ENCODE measurements at regions not wholly inside any gene's neighbourhood (a gene's known extent, or its start where the extent isn't known, plus 50 kb on each side); places are given as distances from the start of the nearest gene placed in this dataset.

GRCh38 chr14:76957224-76957891, 71.2 kb downstream of the IRF2BPL start:
- Histone ChIP-seq H3K27me3 (replicated peaks; ENCODE audit: control insufficient read depth, insufficient read depth, low read length) (no peaks in the 10 kb centered on the region), H3K9me3 (ENCODE audit: control insufficient read depth, low read length) (no peaks in the 10 kb centered on the region), H3K36me3 (ENCODE audit: control insufficient read depth, insufficient read depth, low read length, severe bottlenecking) (no peaks in the 10 kb centered on the region), H3K4me3 (ENCODE audit: low read length) (no peak overlapping the region), H3K9ac (ENCODE audit: low read length) (peak overlapping the region; percentile 88), H3K4me1 (ENCODE audit: control insufficient read depth, insufficient read depth, low read length) (peaks cover 59% of the 10 kb centered on the region)
- no peak for DNase-seq (ENCODE audit: low read depth)

GRCh38 chr14:76956316-76957090, 72.0 kb downstream of the IRF2BPL start:
- Histone ChIP-seq H3K4me3 (ENCODE audit: low read length) (peak overlapping the region; percentile 77), H3K36me3 (ENCODE audit: control insufficient read depth, insufficient read depth, low read length, severe bottlenecking) (no peaks in the 10 kb centered on the region), H3K9me3 (ENCODE audit: control insufficient read depth, low read length) (no peaks in the 10 kb centered on the region), H3K4me1 (ENCODE audit: control insufficient read depth, insufficient read depth, low read length) (peaks cover 51% of the 10 kb centered on the region), H3K27me3 (replicated peaks; ENCODE audit: control insufficient read depth, insufficient read depth, low read length) (no peaks in the 10 kb centered on the region), H3K9ac (ENCODE audit: low read length) (peak overlapping the region; percentile 88)
- DNase-seq (ENCODE audit: low read depth): peak; percentile 95

- peak overlapping the region; percentile 88 for H3K9ac ChIP-seq (ENCODE audit: low read length)
- no peaks in the 10 kb centered on the region for H3K9me3 ChIP-seq (ENCODE audit: control insufficient read depth, low read length)
- peak; percentile 61 for DNase-seq (ENCODE audit: low read depth)
- H3K4me1 ChIP-seq (ENCODE audit: control insufficient read depth, insufficient read depth, low read length): peaks cover 52% of the 10 kb centered on the region
- H3K27me3 ChIP-seq (replicated peaks; ENCODE audit: control insufficient read depth, insufficient read depth, low read length): no peaks in the 10 kb centered on the region
- H3K36me3 ChIP-seq (ENCODE audit: control insufficient read depth, insufficient read depth, low read length, severe bottlenecking): no peaks in the 10 kb centered on the region
- H3K4me3 ChIP-seq (ENCODE audit: low read length): peak overlapping the region; percentile 77
Observed at GRCh38 chr14:76955575-76956315, 72.8 kb downstream of the IRF2BPL start.

- Histone ChIP-seq H3K4me3 (ENCODE audit: low read length) (peak overlapping the region; percentile 33), H3K36me3 (ENCODE audit: control insufficient read depth, insufficient read depth, low read length, severe bottlenecking) (no peaks in the 10 kb centered on the region), H3K4me1 (ENCODE audit: control insufficient read depth, insufficient read depth, low read length) (peaks cover 63% of the 10 kb centered on the region), H3K27me3 (replicated peaks; ENCODE audit: control insufficient read depth, insufficient read depth, low read length) (no peaks in the 10 kb centered on the region), H3K9ac (ENCODE audit: low read length) (peak overlapping the region; percentile 88), H3K9me3 (ENCODE audit: control insufficient read depth, low read length) (no peaks in the 10 kb centered on the region)
- no peak for DNase-seq (ENCODE audit: low read depth)
Observed at GRCh38 chr14:76954394-76955190, 73.9 kb downstream of the IRF2BPL start.

GRCh38 chr14:76953311-76953945, 75.1 kb downstream of the IRF2BPL start:
- Histone ChIP-seq H3K4me1 (ENCODE audit: control insufficient read depth, insufficient read depth, low read length) (peaks cover 60% of the 10 kb centered on the region), H3K4me3 (ENCODE audit: low read length) (peak overlapping the region; percentile 70), H3K9me3 (ENCODE audit: control insufficient read depth, low read length) (no peaks in the 10 kb centered on the region), H3K9ac (ENCODE audit: low read length) (peak overlapping the region; percentile 88), H3K27me3 (replicated peaks; ENCODE audit: control insufficient read depth, insufficient read depth, low read length) (no peaks in the 10 kb centered on the region), H3K36me3 (ENCODE audit: control insufficient read depth, insufficient read depth, low read length, severe bottlenecking) (no peaks in the 10 kb centered on the region)
- peak; percentile 85 for DNase-seq (ENCODE audit: low read depth)

GRCh38 chr14:76951166-76951565, 77.3 kb downstream of the IRF2BPL start:
- no peak for DNase-seq (ENCODE audit: low read depth)
- Histone ChIP-seq H3K27me3 (replicated peaks; ENCODE audit: control insufficient read depth, insufficient read depth, low read length) (no peaks in the 10 kb centered on the region), H3K36me3 (ENCODE audit: control insufficient read depth, insufficient read depth, low read length, severe bottlenecking) (no peaks in the 10 kb centered on the region)

GRCh38 chr14:76950055-76951020, 78.2 kb downstream of the IRF2BPL start:
- DNase-seq (ENCODE audit: low read depth): no peak
- Histone ChIP-seq H3K4me1 (ENCODE audit: control insufficient read depth, insufficient read depth, low read length) (peaks cover 64% of the 10 kb centered on the region), H3K4me3 (ENCODE audit: low read length) (no peak overlapping the region), H3K27me3 (replicated peaks; ENCODE audit: control insufficient read depth, insufficient read depth, low read length) (no peaks in the 10 kb centered on the region), H3K9me3 (ENCODE audit: control insufficient read depth, low read length) (no peaks in the 10 kb centered on the region), H3K9ac (ENCODE audit: low read length) (peak overlapping the region; percentile 54), H3K36me3 (ENCODE audit: control insufficient read depth, insufficient read depth, low read length, severe bottlenecking) (no peaks in the 10 kb centered on the region)

More at GRCh38 chr14:76951166-76951565, 77.3 kb downstream of the IRF2BPL start:
- Histone ChIP-seq H3K4me3 (ENCODE audit: low read length) (no peak overlapping the region), H3K9ac (ENCODE audit: low read length) (no peak overlapping the region), H3K4me1 (ENCODE audit: control insufficient read depth, insufficient read depth, low read length) (peaks cover 73% of the 10 kb centered on the region), H3K9me3 (ENCODE audit: control insufficient read depth, low read length) (no peaks in the 10 kb centered on the region)

- Histone ChIP-seq H3K4me3 (ENCODE audit: low read length) (no peak overlapping the region), H3K36me3 (ENCODE audit: control insufficient read depth, insufficient read depth, low read length, severe bottlenecking) (no peaks in the 10 kb centered on the region), H3K9ac (ENCODE audit: low read length) (no peak overlapping the region), H3K9me3 (ENCODE audit: control insufficient read depth, low read length) (no peaks in the 10 kb centered on the region), H3K4me1 (ENCODE audit: control insufficient read depth, insufficient read depth, low read length) (peaks cover 51% of the 10 kb centered on the region), H3K27me3 (replicated peaks; ENCODE audit: control insufficient read depth, insufficient read depth, low read length) (no peaks in the 10 kb centered on the region)
- no peak for DNase-seq (ENCODE audit: low read depth)
Observed at GRCh38 chr14:76948976-76949375, 79.5 kb downstream of the IRF2BPL start.

- peak overlapping the region; percentile 60 for H3K9ac ChIP-seq (ENCODE audit: low read length)
- H3K4me3 ChIP-seq (ENCODE audit: low read length): no peak overlapping the region
- peaks cover 45% of the 10 kb centered on the region for H3K4me1 ChIP-seq (ENCODE audit: control insufficient read depth, insufficient read depth, low read length)
- H3K36me3 ChIP-seq (ENCODE audit: control insufficient read depth, insufficient read depth, low read length, severe bottlenecking): no peaks in the 10 kb centered on the region
- no peak for DNase-seq (ENCODE audit: low read depth)
- H3K27me3 ChIP-seq (replicated peaks; ENCODE audit: control insufficient read depth, insufficient read depth, low read length): no peaks in the 10 kb centered on the region
- H3K9me3 ChIP-seq (ENCODE audit: control insufficient read depth, low read length): no peaks in the 10 kb centered on the region
Observed at GRCh38 chr14:76948213-76948947, 80.1 kb downstream of the IRF2BPL start.
